Pancreas (tissue), 10 donors: ENCODE measurements at regions not wholly inside any gene's neighbourhood (a gene's known extent, or its start where the extent isn't known, plus 50 kb on each side); places are given as distances from the start of the nearest gene placed in this dataset.

Source experiments
- ATAC-seq, 4 donors: fragments of 200-7000 bp; cut with Tn5 transposase; one replicate each; pipeline versions ENCODE4 v1.8.0 to v1.9.1; 2020; ENCODE audit warnings: mild to moderate bottlenecking in 4 of 4, moderate library complexity in 4 of 4
- DNase-seq, 6 donors: peaks; one replicate each; pipeline ENCODE4 v3.0.0-alpha.2; 2020
- FAIRE-seq: peaks from 2 replicates; lab custom pipeline; 2012; peaks lifted over from hg19 to GRCh38; lab: Jason Lieb, UNC
- H3K27ac ChIP-seq, 4 donors: fragments of 200-600 bp; sonication (generic); 1 replicate in 3 of 4; 2 replicates in 1 of 4; pipeline versions ENCODE4 v1.5.0 to v1.8.0; 2020
- H3K27me3 ChIP-seq, 4 donors: fragments of 200-600 bp; one replicate each; pipeline ENCODE4 v1.8.0; 2021
- H3K36me3 ChIP-seq, 3 donors: fragments of 200-600 bp; sonication (generic) in 1 of 3; one replicate each; pipeline versions ENCODE4 v1.5.0 to v1.8.0; 2020 to 2021
- H3K4me1 ChIP-seq, 3 donors: fragments of 200-600 bp; one replicate each; pipeline ENCODE4 v1.8.0; 2021
- H3K4me3 ChIP-seq, 4 donors: fragments of 200-600 bp; sonication (generic) in 2 of 4; one replicate each; pipeline versions ENCODE4 v1.5.0 to v1.8.0; 2020 to 2021
- H3K9me3 ChIP-seq, 4 donors: fragments of 200-600 bp; one replicate each; pipeline ENCODE4 v1.8.0; 2021
- CTCF ChIP-seq, 4 donors: fragments of 200-600 bp; sonication (generic) in 3 of 4; IDR thresholded peaks; one replicate each; pipeline versions ENCODE4 v1.5.0 to v1.8.0; 2021; ENCODE audit warnings: antibody characterized with exemption in 4 of 4
- WGBS, 2 donors: extraction: QIAGEN DNeasy Blood & Tissue Kit; methylation state at CpG; one replicate each; pipeline ENCODE4 v1.1.7; 2013; 5-methylcytosine and 5-hydroxymethylcytosine counted together
- intact Hi-C, 3 donors: fragments of 100-400 bp; cut with DNase I; formaldehyde crosslinking; loops; one replicate each; pipeline versions ENCODE4 v1.11.1 to v1.14.2; 2022
- donor health status: healthy with polysubstance abuse.
- donor health status: DM: no; HTN: no; CAD: no; lungs with moderate emphysema.
- donor health status: DM: no; HTN: no; CAD: no.
- donor health status: control.
- donor health status: control.
- donor health status: Bipolar disorder and iron deficiency.
- donor health status: DM: yes; HTN: yes; CAD: no.
- donor health status: DM: no; HTN: no; CAD: no.
- donor health status: DM: no; HTN: no; CAD: no.
- donor health status: DM: yes; HTN: yes; CAD: no.

- H3K9me3 ChIP-seq, result no peaks in the 10 kb centered on the region
- no peaks in the 10 kb centered on the region for H3K4me1 ChIP-seq
- no peak for DNase-seq
- no peaks in the 10 kb centered on the region for H3K36me3 ChIP-seq
- no peak overlapping the region for H3K27ac ChIP-seq
- intact Hi-C loops, result no loop called here
- no peak overlapping the region for H3K4me3 ChIP-seq
- TF ChIP-seq CTCF (IDR thresholded peaks at IDR 0.05), result no peak
- no peaks in the 10 kb centered on the region for H3K27me3 ChIP-seq
- WGBS, 2 donors, result 61 to 76% methylated on average over 2 of the region's 2 CpGs
- FAIRE-seq, result no peak
- no peak for ATAC-seq
These were observed 255.0 kb downstream of the NDUFS4 start for GRCh38 chr5:53815471-53815870.

- no peaks in the 10 kb centered on the region for H3K36me3 ChIP-seq
- no peak overlapping the region for H3K4me3 ChIP-seq
- H3K27ac ChIP-seq, result no peak overlapping the region
- FAIRE-seq, result no peak
- no peaks in the 10 kb centered on the region for H3K27me3 ChIP-seq
- H3K9me3 ChIP-seq, result no peaks in the 10 kb centered on the region
- intact Hi-C loops, result no loop called here
- no peak for DNase-seq
- no peaks in the 10 kb centered on the region for H3K4me1 ChIP-seq
- TF ChIP-seq CTCF (IDR thresholded peaks at IDR 0.05), result no peak
- ATAC-seq, result no peak
These were observed 256.7 kb downstream of the NDUFS4 start for GRCh38 chr5:53817183-53817582.

- Histone ChIP-seq H3K36me3 (no peaks in the 10 kb centered on the region), H3K4me3 (no peak overlapping the region), H3K4me1 (no peaks in the 10 kb centered on the region), H3K9me3 (no peaks in the 10 kb centered on the region), H3K27ac (no peak overlapping the region), H3K27me3 (no peaks in the 10 kb centered on the region)
- intact Hi-C loops, result no loop called here
- no peak for TF ChIP-seq CTCF (IDR thresholded peaks at IDR 0.05)
- ATAC-seq, result no peak
- FAIRE-seq, result no peak
- whole genome bisulfite sequencing, 2 donors, result 61 to 74% methylated on average over 8 of the region's 8 CpGs
- no peak for DNase-seq
These were observed 259.0 kb downstream of the NDUFS4 start for GRCh38 chr5:53819482-53819881.

- Histone ChIP-seq H3K27me3 (no peaks in the 10 kb centered on the region), H3K4me1 (no peaks in the 10 kb centered on the region), H3K36me3 (no peaks in the 10 kb centered on the region), H3K4me3 (no peak overlapping the region), H3K27ac (no peak overlapping the region), H3K9me3 (no peaks in the 10 kb centered on the region)
- DNase-seq (no peak), FAIRE-seq (no peak), ATAC-seq (no peak)
- no peak for TF ChIP-seq CTCF (IDR thresholded peaks at IDR 0.05)
- intact Hi-C loops, result no loop called here
- 70 to 79% methylated on average over 2 of the region's 2 CpGs for WGBS, 2 donors
These were observed 259.8 kb downstream of the NDUFS4 start for GRCh38 chr5:53820119-53820801.

- H3K27ac ChIP-seq, result no peak overlapping the region
- no peaks in the 10 kb centered on the region for H3K9me3 ChIP-seq
- no peak overlapping the region for H3K4me3 ChIP-seq
- intact Hi-C loops, result no loop called here
- DNase-seq, result no peak
- no peak for ATAC-seq
- FAIRE-seq, result no peak
- H3K4me1 ChIP-seq, result no peaks in the 10 kb centered on the region
- H3K27me3 ChIP-seq, result no peaks in the 10 kb centered on the region
- no peaks in the 10 kb centered on the region for H3K36me3 ChIP-seq
- WGBS, 2 donors, result 90 to 93% methylated on average over 3 of the region's 3 CpGs
- TF ChIP-seq CTCF (IDR thresholded peaks at IDR 0.05), result no peak
These were observed 260.3 kb downstream of the NDUFS4 start for GRCh38 chr5:53820802-53821171.
